ENCODE measurements at regions not wholly inside any gene's neighbourhood (a gene's known extent, or its start where the extent isn't known, plus 50 kb on each side); places are given as distances from the start of the nearest gene placed in this dataset.
"Not testable (repeated sequence)": the region's sequence is repeated elsewhere in the genome, so short reads cannot be mapped to it uniquely, and the experiment has no call there.

- not testable (repeated sequence) for TF ChIP-seq CHD2 (IDR thresholded peaks at IDR 0.05; ENCODE audit: low read length, partially characterized antibody); TAF1 (IDR thresholded peaks at IDR 0.05; ENCODE audit: borderline replicate concordance, low read depth, low read length); EP300 (IDR thresholded peaks at IDR 0.05; ENCODE audit: borderline replicate concordance in 1 of 2, low read depth in 1 of 2, low read length in 1 of 2); POLR2AphosphoS5 (IDR thresholded peaks at IDR 0.05; ENCODE audit: low read depth, low read length); MAX (IDR thresholded peaks at IDR 0.05; ENCODE audit: low read depth); CTCF (IDR thresholded peaks at IDR 0.05); SMC3 (IDR thresholded peaks at IDR 0.05; ENCODE audit: low read depth, low read length); FOXJ3 (CRISPR knock-in tag; IDR thresholded peaks at IDR 0.05); NRF1 (IDR thresholded peaks at IDR 0.05; ENCODE audit: low read depth, low read length); TCF12 (IDR thresholded peaks at IDR 0.05); RCOR1 (IDR thresholded peaks at IDR 0.05; ENCODE audit: low read length); ZBTB33 (IDR thresholded peaks at IDR 0.05; ENCODE audit: borderline replicate concordance, low read depth); MEF2A (IDR thresholded peaks at IDR 0.05; ENCODE audit: borderline replicate concordance, low read depth)
These were observed 52.6 kb upstream of the PDE3B start for GRCh38 chr11:14591046-14591445.

Measured in SK-N-SH (cell line).